ENCODE measurements at regions not wholly inside any gene's neighbourhood (a gene's known extent, or its start where the extent isn't known, plus 50 kb on each side); places are given as distances from the start of the nearest gene placed in this dataset.
"Not testable (repeated sequence)": the region's sequence is repeated elsewhere in the genome, so short reads cannot be mapped to it uniquely, and the experiment has no call there.

- Histone ChIP-seq H3F3A (ENCODE audit: insufficient read depth, low read length) (no peaks in the 10 kb centered on the region), H3K4me3 (ENCODE audit: low read depth, low read length, poor library complexity, severe bottlenecking) (no peak overlapping the region), H3K9ac (ENCODE audit: low read length) (no peak overlapping the region), H3K79me2 (ENCODE audit: insufficient read depth, low read length) (no peaks in the 10 kb centered on the region), H3K27me3 (ENCODE audit: insufficient read depth, low read length) (no peaks in the 10 kb centered on the region), H3K9me3 (ENCODE audit: low read length) (no peaks in the 10 kb centered on the region), H4K20me1 (ENCODE audit: insufficient read depth, low read length) (no peaks in the 10 kb centered on the region), H3K27ac (ENCODE audit: low read depth, low read length, poor library complexity, severe bottlenecking) (no peak overlapping the region), H3K9me2 (ENCODE audit: low read depth, low read length) (no peaks in the 10 kb centered on the region), H3K36me3 (ENCODE audit: insufficient read depth, low read length) (no peaks in the 10 kb centered on the region), H2AFZ (ENCODE audit: low read length) (no peak overlapping the region), H3K4me2 (ENCODE audit: low read length) (no peak overlapping the region), H3K4me1 (ENCODE audit: insufficient read depth, low read length, severe bottlenecking) (no peaks in the 10 kb centered on the region)
- TF ChIP-seq EZH2 (IDR thresholded peaks at IDR 0.05; ENCODE audit: borderline replicate concordance, low read length): no peak
- no peak for TF ChIP-seq CTCF (IDR thresholded peaks at IDR 0.05; ENCODE audit: low read length)
These were observed 215.9 kb downstream of the BTBD3 start for GRCh38 chr20:12133553-12133952.

GRCh38 chr20:12145951-12146350, 228.3 kb downstream of the BTBD3 start:
- not testable (repeated sequence) for H3K27me3 ChIP-seq (ENCODE audit: insufficient read depth, low read length); H3K79me2 ChIP-seq (ENCODE audit: insufficient read depth, low read length); H3K36me3 ChIP-seq (ENCODE audit: insufficient read depth, low read length); H4K20me1 ChIP-seq (ENCODE audit: insufficient read depth, low read length); H3K9me3 ChIP-seq (ENCODE audit: low read length); H3K9me2 ChIP-seq (ENCODE audit: low read depth, low read length); H3K4me1 ChIP-seq (ENCODE audit: insufficient read depth, low read length, severe bottlenecking); H3K4me3 ChIP-seq (ENCODE audit: low read depth, low read length, poor library complexity, severe bottlenecking); H3K4me2 ChIP-seq (ENCODE audit: low read length); H2AFZ ChIP-seq (ENCODE audit: low read length); H3F3A ChIP-seq (ENCODE audit: insufficient read depth, low read length); H3K9ac ChIP-seq (ENCODE audit: low read length); H3K27ac ChIP-seq (ENCODE audit: low read depth, low read length, poor library complexity, severe bottlenecking)

GRCh38 chr20:12152996-12153395, 235.3 kb downstream of the BTBD3 start:
- Histone ChIP-seq H3K36me3 (ENCODE audit: insufficient read depth, low read length) (no peaks in the 10 kb centered on the region), H3K4me2 (ENCODE audit: low read length) (no peak overlapping the region), H2AFZ (ENCODE audit: low read length) (no peak overlapping the region), H4K20me1 (ENCODE audit: insufficient read depth, low read length) (no peaks in the 10 kb centered on the region), H3K79me2 (ENCODE audit: insufficient read depth, low read length) (no peaks in the 10 kb centered on the region), H3K27me3 (ENCODE audit: insufficient read depth, low read length) (no peaks in the 10 kb centered on the region), H3K9me2 (ENCODE audit: low read depth, low read length) (no peaks in the 10 kb centered on the region), H3K9me3 (ENCODE audit: low read length) (no peaks in the 10 kb centered on the region), H3K4me1 (ENCODE audit: insufficient read depth, low read length, severe bottlenecking) (no peaks in the 10 kb centered on the region), H3K4me3 (ENCODE audit: low read depth, low read length, poor library complexity, severe bottlenecking) (no peak overlapping the region), H3K9ac (ENCODE audit: low read length) (no peak overlapping the region), H3F3A (ENCODE audit: insufficient read depth, low read length) (no peaks in the 10 kb centered on the region), H3K27ac (ENCODE audit: low read depth, low read length, poor library complexity, severe bottlenecking) (no peak overlapping the region)
- no peak for TF ChIP-seq EZH2 (IDR thresholded peaks at IDR 0.05; ENCODE audit: borderline replicate concordance, low read length)
- no peak for TF ChIP-seq CTCF (IDR thresholded peaks at IDR 0.05; ENCODE audit: low read length)

GRCh38 chr20:12153628-12154027, 235.9 kb downstream of the BTBD3 start:
- TF ChIP-seq CTCF (IDR thresholded peaks at IDR 0.05; ENCODE audit: low read length): no peak
- no peak for TF ChIP-seq EZH2 (IDR thresholded peaks at IDR 0.05; ENCODE audit: borderline replicate concordance, low read length)
- H2AFZ ChIP-seq (ENCODE audit: low read length): no peak overlapping the region
- no peaks in the 10 kb centered on the region for H3K9me3 ChIP-seq (ENCODE audit: low read length)

More at GRCh38 chr20:12153628-12154027, 235.9 kb downstream of the BTBD3 start:
- Histone ChIP-seq H3K36me3 (ENCODE audit: insufficient read depth, low read length) (no peaks in the 10 kb centered on the region), H3K79me2 (ENCODE audit: insufficient read depth, low read length) (no peaks in the 10 kb centered on the region), H3K9ac (ENCODE audit: low read length) (no peak overlapping the region), H3F3A (ENCODE audit: insufficient read depth, low read length) (no peaks in the 10 kb centered on the region), H3K4me2 (ENCODE audit: low read length) (no peak overlapping the region), H4K20me1 (ENCODE audit: insufficient read depth, low read length) (no peaks in the 10 kb centered on the region), H3K4me1 (ENCODE audit: insufficient read depth, low read length, severe bottlenecking) (no peaks in the 10 kb centered on the region), H3K27ac (ENCODE audit: low read depth, low read length, poor library complexity, severe bottlenecking) (no peak overlapping the region), H3K9me2 (ENCODE audit: low read depth, low read length) (no peaks in the 10 kb centered on the region), H3K27me3 (ENCODE audit: insufficient read depth, low read length) (no peaks in the 10 kb centered on the region), H3K4me3 (ENCODE audit: low read depth, low read length, poor library complexity, severe bottlenecking) (no peak overlapping the region)
